Breast epithelium (tissue), 4 donors: ENCODE measurements at regions not wholly inside any gene's neighbourhood (a gene's known extent, or its start where the extent isn't known, plus 50 kb on each side); places are given as distances from the start of the nearest gene placed in this dataset.

Experiments
- DNase-seq, 2 donors: peaks; one replicate each; pipeline ENCODE4 v3.0.0-alpha.2; 2019; ENCODE audit warnings: low spot score in 2 of 2
- H3K27ac ChIP-seq, 2 donors: fragments of 200-600 bp; sonication (generic) in 1 of 2; one replicate each; pipeline ENCODE4 v1.5.1; 2016 to 2019; ENCODE audit warnings: mild to moderate bottlenecking in 1 of 2
- H3K27me3 ChIP-seq, 2 donors: fragments of 200-600 bp; sonication (generic) in 1 of 2; one replicate each; pipeline versions ENCODE4 v1.5.1 to v1.6.0; 2017 to 2019; ENCODE audit warnings: control low read depth in 1 of 2, mild to moderate bottlenecking in 1 of 2
- H3K36me3 ChIP-seq: fragments of 200-600 bp; one replicate; pipeline ENCODE4 v1.5.1; 2019
- H3K4me1 ChIP-seq, 2 donors: fragments of 200-600 bp; sonication (generic); one replicate each; pipeline ENCODE4 v1.5.1; 2016 to 2019; ENCODE audit warnings: control low read depth in 1 of 2
- H3K4me3 ChIP-seq, 3 donors: fragments of 200-600 bp; sonication (generic); 1 replicate in 2 of 3; 2 replicates in 1 of 3; pipeline ENCODE4 v1.5.1; 2016 to 2019; ENCODE audit warnings: mild to moderate bottlenecking in 3 of 3, moderate library complexity in 2 of 3
- H3K9me3 ChIP-seq, 2 donors: fragments of 200-600 bp; sonication (generic) in 1 of 2; one replicate each; pipeline ENCODE4 v1.5.1; 2016 to 2019; ENCODE audit warnings: control low read depth in 1 of 2
- CTCF ChIP-seq, 3 donors: fragments of 450-650 bp; IDR thresholded peaks; one replicate each; pipeline ENCODE4 v1.5.1; 2016 to 2017; ENCODE audit warnings: antibody characterized with exemption in 3 of 3, mild to moderate bottlenecking in 3 of 3, moderate library complexity in 3 of 3
- POLR2A ChIP-seq: fragments of 450-650 bp; IDR thresholded peaks from one replicate; pipeline ENCODE4 v1.6.1; 2016; ENCODE audit warnings: antibody characterized with exemption, mild to moderate bottlenecking, moderate library complexity
- POLR2AphosphoS5 ChIP-seq, 3 donors: sonication (generic); formaldehyde crosslinking; IDR thresholded peaks; one replicate each; pipeline ENCODE4 v1.6.1; 2017; ENCODE audit warnings: antibody characterized with exemption in 3 of 3
- intact Hi-C: fragments of 100-400 bp; cut with DNase I; formaldehyde crosslinking; loops from one replicate; pipeline ENCODE4 v1.15.1; 2023; ENCODE audit warnings: low total_unique reads

GRCh38 chr18:29196307-29196706, 1019.4 kb upstream of the CDH2 start:
- intact Hi-C loops = no loop called here
- Histone ChIP-seq H3K9me3 (no peaks in the 10 kb centered on the region), H3K27me3 (no peaks in the 10 kb centered on the region), H3K36me3 (no peaks in the 10 kb centered on the region), H3K27ac (no peak overlapping the region), H3K4me1 (no peaks in the 10 kb centered on the region), H3K4me3 (no peak overlapping the region)
- DNase-seq = no peak
- TF ChIP-seq POLR2A (no peak), POLR2AphosphoS5 (IDR thresholded peaks at IDR 0.05) (no peak), CTCF (IDR thresholded peaks at IDR 0.05) (no peak)

DNA sequence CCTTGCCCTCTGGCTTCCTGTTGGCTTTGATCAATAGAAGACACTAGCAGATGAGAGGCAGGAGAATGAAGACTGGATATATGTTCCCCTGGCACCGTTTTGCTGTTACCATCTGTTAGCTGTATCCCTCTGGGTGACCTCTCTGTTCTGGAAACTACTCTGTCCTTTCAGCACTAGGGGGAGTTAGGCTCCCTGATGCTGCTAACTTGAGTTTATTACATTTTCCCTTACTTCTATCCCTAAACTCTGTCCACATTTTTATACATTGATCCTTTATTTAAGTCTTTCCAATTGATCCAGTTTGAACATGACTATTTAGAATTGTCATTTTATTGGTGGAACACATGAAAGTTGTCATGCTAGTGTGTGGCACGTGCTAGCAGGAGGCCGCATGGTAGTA, 1014.3 kb upstream of the CDH2 start:
- Histone ChIP-seq H3K9me3 (no peaks in the 10 kb centered on the region), H3K36me3 (no peaks in the 10 kb centered on the region), H3K27me3 (no peaks in the 10 kb centered on the region), H3K27ac (no peak overlapping the region), H3K4me1 (no peaks in the 10 kb centered on the region), H3K4me3 (no peak overlapping the region)
- intact Hi-C loops = no loop called here
- DNase-seq = no peak
- TF ChIP-seq CTCF (IDR thresholded peaks at IDR 0.05) = no peak
- TF ChIP-seq POLR2A = no peak
- TF ChIP-seq POLR2AphosphoS5 (IDR thresholded peaks at IDR 0.05) = no peak

GRCh38 chr18:29188760-29189159, 1011.8 kb upstream of the CDH2 start:
- Histone ChIP-seq H3K9me3 (no peaks in the 10 kb centered on the region), H3K27me3 (no peaks in the 10 kb centered on the region), H3K4me3 (no peak overlapping the region), H3K36me3 (no peaks in the 10 kb centered on the region), H3K4me1 (no peaks in the 10 kb centered on the region), H3K27ac (no peak overlapping the region)
- no peak for DNase-seq
- TF ChIP-seq POLR2AphosphoS5 (IDR thresholded peaks at IDR 0.05) (no peak), CTCF (IDR thresholded peaks at IDR 0.05) (no peak), POLR2A (no peak)
- intact Hi-C loops = no loop called here

DNA sequence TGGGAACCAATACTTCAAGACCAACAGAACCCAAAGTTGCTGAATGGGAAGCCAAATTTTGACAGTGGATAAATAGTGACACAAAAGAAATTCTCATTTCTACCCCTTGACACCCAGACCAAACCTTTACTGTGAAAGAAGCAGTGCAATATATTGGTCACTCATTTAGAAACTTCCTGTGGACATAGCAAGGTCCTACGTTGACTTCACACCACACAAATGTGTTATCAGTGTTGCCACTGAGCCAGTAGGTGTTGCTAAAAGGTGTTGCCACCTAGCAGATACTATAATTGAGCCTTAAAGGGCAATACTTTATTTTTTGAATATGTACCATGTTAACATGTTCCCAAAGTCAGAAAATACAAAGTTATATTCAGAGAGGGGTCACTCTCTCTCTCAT, 1008.9 kb upstream of the CDH2 start:
- no peak overlapping the region for H3K4me3 ChIP-seq
- H3K27ac ChIP-seq = no peak overlapping the region
- no peaks in the 10 kb centered on the region for H3K9me3 ChIP-seq
- no peak for DNase-seq
- TF ChIP-seq CTCF (IDR thresholded peaks at IDR 0.05) (no peak), POLR2A (no peak), POLR2AphosphoS5 (IDR thresholded peaks at IDR 0.05) (no peak)
- H3K4me1 ChIP-seq = no peaks in the 10 kb centered on the region
- intact Hi-C loops = no loop called here
- H3K27me3 ChIP-seq = no peaks in the 10 kb centered on the region
- no peaks in the 10 kb centered on the region for H3K36me3 ChIP-seq

- no peak overlapping the region for H3K27ac ChIP-seq
- H3K4me1 ChIP-seq = no peaks in the 10 kb centered on the region
- no peak for TF ChIP-seq POLR2A
- no peak for TF ChIP-seq CTCF (IDR thresholded peaks at IDR 0.05)
- TF ChIP-seq POLR2AphosphoS5 (IDR thresholded peaks at IDR 0.05) = no peak
- no peak for DNase-seq
- no peaks in the 10 kb centered on the region for H3K9me3 ChIP-seq
- H3K4me3 ChIP-seq = no peak overlapping the region
- intact Hi-C loops = no loop called here
- no peaks in the 10 kb centered on the region for H3K36me3 ChIP-seq
- no peaks in the 10 kb centered on the region for H3K27me3 ChIP-seq
Observed at GRCh38 chr18:29184654-29185053, 1007.7 kb upstream of the CDH2 start.
